Sigmoid colon (tissue), 4 donors: ENCODE measurements at regions not wholly inside any gene's neighbourhood (a gene's known extent, or its start where the extent isn't known, plus 50 kb on each side); places are given as distances from the start of the nearest gene placed in this dataset.

Experiments
- EP300 ChIP-seq, 4 donors: sonication (generic); formaldehyde crosslinking; IDR thresholded peaks; one replicate each; pipeline ENCODE4 v1.6.1; 2017; ENCODE audit warnings: antibody characterized with exemption in 4 of 4
- POLR2A ChIP-seq, 2 donors: fragments of 450-650 bp; IDR thresholded peaks; one replicate each; pipeline ENCODE4 v1.6.1; 2016; ENCODE audit warnings: antibody characterized with exemption in 2 of 2, mild to moderate bottlenecking in 2 of 2, moderate library complexity in 2 of 2
- TF ChIP-seq, protein P1 (sequence below), 4 experiments: fragments of 450-650 bp in 3 of 4; fragments of 200-600 bp in 1 of 4; IDR thresholded peaks; one replicate each; pipeline ENCODE4 v1.5.1; 2016 to 2019; ENCODE audit warnings: antibody characterized with exemption in 4 of 4, mild to moderate bottlenecking in 3 of 4, moderate library complexity in 2 of 4

DNA sequence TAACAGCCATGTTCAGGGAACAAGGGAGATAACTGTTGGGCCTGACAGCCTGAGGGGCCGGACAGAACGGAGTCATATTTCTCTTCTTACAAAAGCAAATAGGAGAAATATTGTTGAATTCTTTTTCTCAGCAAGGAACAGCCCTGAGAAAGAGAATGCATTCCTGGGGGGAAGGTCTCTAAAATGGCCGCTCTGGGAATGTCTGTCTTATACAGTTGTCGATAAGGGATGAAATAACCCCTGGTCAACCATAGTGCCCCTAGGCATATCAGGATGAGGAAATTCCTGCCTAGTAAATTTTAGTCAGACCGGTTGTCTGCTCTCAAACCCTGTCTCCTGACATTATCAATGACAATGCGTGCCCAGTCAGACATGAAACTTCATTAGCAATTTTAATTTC, 1925.5 kb downstream of the PCDH7 start:
- TF ChIP-seq POLR2A (IDR thresholded peaks at IDR 0.05), result no peak
- TF ChIP-seq, protein P1, sequence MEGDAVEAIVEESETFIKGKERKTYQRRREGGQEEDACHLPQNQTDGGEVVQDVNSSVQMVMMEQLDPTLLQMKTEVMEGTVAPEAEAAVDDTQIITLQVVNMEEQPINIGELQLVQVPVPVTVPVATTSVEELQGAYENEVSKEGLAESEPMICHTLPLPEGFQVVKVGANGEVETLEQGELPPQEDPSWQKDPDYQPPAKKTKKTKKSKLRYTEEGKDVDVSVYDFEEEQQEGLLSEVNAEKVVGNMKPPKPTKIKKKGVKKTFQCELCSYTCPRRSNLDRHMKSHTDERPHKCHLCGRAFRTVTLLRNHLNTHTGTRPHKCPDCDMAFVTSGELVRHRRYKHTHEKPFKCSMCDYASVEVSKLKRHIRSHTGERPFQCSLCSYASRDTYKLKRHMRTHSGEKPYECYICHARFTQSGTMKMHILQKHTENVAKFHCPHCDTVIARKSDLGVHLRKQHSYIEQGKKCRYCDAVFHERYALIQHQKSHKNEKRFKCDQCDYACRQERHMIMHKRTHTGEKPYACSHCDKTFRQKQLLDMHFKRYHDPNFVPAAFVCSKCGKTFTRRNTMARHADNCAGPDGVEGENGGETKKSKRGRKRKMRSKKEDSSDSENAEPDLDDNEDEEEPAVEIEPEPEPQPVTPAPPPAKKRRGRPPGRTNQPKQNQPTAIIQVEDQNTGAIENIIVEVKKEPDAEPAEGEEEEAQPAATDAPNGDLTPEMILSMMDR (IDR thresholded peaks at IDR 0.05), result no peak
- TF ChIP-seq EP300 (IDR thresholded peaks at IDR 0.05), result no peak
